ES-I3 (cell line): ENCODE measurements at regions not wholly inside any gene's neighbourhood (a gene's known extent, or its start where the extent isn't known, plus 50 kb on each side); places are given as distances from the start of the nearest gene placed in this dataset.

Experiments used
- H3K36me3 ChIP-seq: 2 replicates; pipeline ENCODE4 v1.6.1; 2013; ENCODE audit warnings: mild to moderate bottlenecking, low read length, control low read depth, moderate library complexity; ENCODE audit not compliant: insufficient read depth
- H3K4me1 ChIP-seq: 2 replicates; pipeline ENCODE4 v1.6.1; 2013; ENCODE audit warnings: mild to moderate bottlenecking, control low read depth, low read length; ENCODE audit not compliant: insufficient read depth
- H3K9ac ChIP-seq: 2 replicates; pipeline ENCODE4 v1.6.1; 2013; ENCODE audit warnings: low read depth, mild to moderate bottlenecking, low read length, moderate library complexity
- H3K9me3 ChIP-seq: 2 replicates; pipeline ENCODE4 v1.6.1; 2013; ENCODE audit warnings: mild to moderate bottlenecking, low read length, moderate library complexity; ENCODE audit not compliant: control insufficient read depth, insufficient read depth

GRCh38 chr7:91659096-91659495, 221.4 kb downstream of the MTERF1 start:
- Histone ChIP-seq H3K9ac (no peak overlapping the region), H3K36me3 (no peaks in the 10 kb centered on the region; the same call in 1 of the 2 replicates), H3K4me1 (no peaks in the 10 kb centered on the region), H3K9me3 (no peaks in the 10 kb centered on the region)

- Histone ChIP-seq H3K9me3 (no peaks in the 10 kb centered on the region), H3K4me1 (no peaks in the 10 kb centered on the region), H3K9ac (no peak overlapping the region), H3K36me3 (no peaks in the 10 kb centered on the region; the same call in 1 of the 2 replicates)
These were observed 219.7 kb downstream of the MTERF1 start for GRCh38 chr7:91660734-91661356.

GRCh38 chr7:91661727-91662126, 218.8 kb downstream of the MTERF1 start:
- no peaks in the 10 kb centered on the region for H3K9me3 ChIP-seq
- H3K36me3 ChIP-seq: no peaks in the 10 kb centered on the region; the same call in 1 of the 2 replicates
- H3K9ac ChIP-seq: no peak overlapping the region
- no peaks in the 10 kb centered on the region for H3K4me1 ChIP-seq

- H3K9ac ChIP-seq: no peak overlapping the region
- H3K36me3 ChIP-seq: no peaks in the 10 kb centered on the region
- no peaks in the 10 kb centered on the region for H3K4me1 ChIP-seq
- H3K9me3 ChIP-seq: no peaks in the 10 kb centered on the region
These were observed 212.3 kb downstream of the MTERF1 start for GRCh38 chr7:91668217-91668616.

GRCh38 chr7:91671245-91671644, 209.3 kb downstream of the MTERF1 start:
- Histone ChIP-seq H3K9me3 (no peaks in the 10 kb centered on the region), H3K4me1 (no peaks in the 10 kb centered on the region), H3K9ac (no peak overlapping the region), H3K36me3 (no peaks in the 10 kb centered on the region)

GRCh38 chr7:91674470-91674869, 206.0 kb downstream of the MTERF1 start:
- Histone ChIP-seq H3K9me3 (no peaks in the 10 kb centered on the region), H3K4me1 (no peaks in the 10 kb centered on the region), H3K36me3 (no peaks in the 10 kb centered on the region), H3K9ac (no peak overlapping the region)

- Histone ChIP-seq H3K9ac (no peak overlapping the region), H3K36me3 (no peaks in the 10 kb centered on the region), H3K9me3 (no peaks in the 10 kb centered on the region; the same call in 1 of the 2 replicates), H3K4me1 (no peaks in the 10 kb centered on the region)
These were observed 198.8 kb downstream of the MTERF1 start for GRCh38 chr7:91681718-91682117.

GRCh38 chr7:91683823-91684222, 196.7 kb downstream of the MTERF1 start:
- Histone ChIP-seq H3K36me3 (no peaks in the 10 kb centered on the region), H3K9me3 (no peaks in the 10 kb centered on the region; the same call in 1 of the 2 replicates), H3K9ac (no peak overlapping the region), H3K4me1 (no peaks in the 10 kb centered on the region)

GRCh38 chr7:91685544-91685943, 195.0 kb downstream of the MTERF1 start:
- no peaks in the 10 kb centered on the region; the same call in 1 of the 2 replicates for H3K9me3 ChIP-seq
- H3K36me3 ChIP-seq: no peaks in the 10 kb centered on the region
- no peak overlapping the region for H3K9ac ChIP-seq
- no peaks in the 10 kb centered on the region for H3K4me1 ChIP-seq

- no peaks in the 10 kb centered on the region for H3K9me3 ChIP-seq
- no peaks in the 10 kb centered on the region for H3K36me3 ChIP-seq
- H3K9ac ChIP-seq: no peak overlapping the region
- H3K4me1 ChIP-seq: peaks cover 3% of the 10 kb centered on the region; the same call in 1 of the 2 replicates
These were observed 189.9 kb downstream of the MTERF1 start for GRCh38 chr7:91690541-91691070.

- H3K9ac ChIP-seq: no peak overlapping the region
- no peaks in the 10 kb centered on the region for H3K9me3 ChIP-seq
- no peaks in the 10 kb centered on the region for H3K36me3 ChIP-seq
- H3K4me1 ChIP-seq: peaks cover 3% of the 10 kb centered on the region; the same call in 1 of the 2 replicates
These were observed 188.6 kb downstream of the MTERF1 start for GRCh38 chr7:91691865-91692264.

GRCh38 chr7:91692800-91693199, 187.7 kb downstream of the MTERF1 start:
- Histone ChIP-seq H3K9me3 (no peaks in the 10 kb centered on the region), H3K36me3 (no peaks in the 10 kb centered on the region), H3K9ac (no peak overlapping the region), H3K4me1 (peaks cover 3% of the 10 kb centered on the region; the same call in 1 of the 2 replicates)

GRCh38 chr7:91694351-91694841, 186.1 kb downstream of the MTERF1 start:
- Histone ChIP-seq H3K4me1 (peaks cover 3% of the 10 kb centered on the region; the same call in 1 of the 2 replicates), H3K9me3 (no peaks in the 10 kb centered on the region), H3K9ac (no peak overlapping the region), H3K36me3 (no peaks in the 10 kb centered on the region)

GRCh38 chr7:91710881-91711280, 169.6 kb downstream of the MTERF1 start:
- no peaks in the 10 kb centered on the region for H3K4me1 ChIP-seq
- no peak overlapping the region for H3K9ac ChIP-seq
- no peaks in the 10 kb centered on the region for H3K9me3 ChIP-seq
- no peaks in the 10 kb centered on the region for H3K36me3 ChIP-seq

- Histone ChIP-seq H3K36me3 (no peaks in the 10 kb centered on the region), H3K4me1 (0 out of 2 replicates have a peak, but pooled peaks cover 5% of the 10 kb centered on the region), H3K9me3 (no peaks in the 10 kb centered on the region), H3K9ac (no peak overlapping the region)
These were observed 166.8 kb downstream of the MTERF1 start for GRCh38 chr7:91713669-91714068.
